Suppressor macrophage (primary cell): ENCODE measurements at regions not wholly inside any gene's neighbourhood (a gene's known extent, or its start where the extent isn't known, plus 50 kb on each side); places are given as distances from the start of the nearest gene placed in this dataset.
"Not testable (repeated sequence)": the region's sequence is repeated elsewhere in the genome, so short reads cannot be mapped to it uniquely, and the experiment has no call there.

Source experiments
- DNase-seq, 4 experiments: peaks; one replicate each; pipeline ENCODE4 v3.0.0-alpha.2; 2020 to 2022

- no peak for DNase-seq
Measured at GRCh38 chr3:3902161-3902560, 102.9 kb downstream of the LRRN1 start.

GRCh38 chr3:3906171-3906570 is 106.9 kb downstream of the LRRN1 start:
- DNase-seq = no peak

GRCh38 chr3:3907023-3907422 is 107.8 kb downstream of the LRRN1 start:
- DNase-seq = no peak

GRCh38 chr3:3918763-3919162 is 119.5 kb downstream of the LRRN1 start:
- no peak for DNase-seq

GRCh38 chr3:3919316-3919715 is 120.1 kb downstream of the LRRN1 start:
- no peak for DNase-seq

- DNase-seq = no peak
Measured at GRCh38 chr3:3923619-3924018, 124.4 kb downstream of the LRRN1 start.

- DNase-seq = no peak
Measured at GRCh38 chr3:3927198-3927597, 128.0 kb downstream of the LRRN1 start.

- DNase-seq = no peak
Measured at GRCh38 chr3:3927965-3928364, 128.7 kb downstream of the LRRN1 start.

- not testable (repeated sequence) for DNase-seq
Measured at GRCh38 chr3:3941380-3941779, 142.1 kb downstream of the LRRN1 start.

- DNase-seq = no peak
Measured at GRCh38 chr3:3951071-3951470, 151.8 kb downstream of the LRRN1 start.

- no peak for DNase-seq
Measured at GRCh38 chr3:3951501-3951900, 152.3 kb downstream of the LRRN1 start.

- DNase-seq = not testable (repeated sequence)
Measured at GRCh38 chr3:3962867-3963266, 163.6 kb downstream of the LRRN1 start.

- no peak for DNase-seq
Measured at GRCh38 chr3:3984053-3984452, 184.8 kb downstream of the LRRN1 start.

GRCh38 chr3:3991598-3991997 is 192.4 kb downstream of the LRRN1 start:
- no peak for DNase-seq

- no peak for DNase-seq
Measured at GRCh38 chr3:3992312-3992874, 193.2 kb downstream of the LRRN1 start.

- peak; percentile 57 to 73 (median 64) for DNase-seq
Measured at GRCh38 chr3:3998140-3998922, 199.1 kb downstream of the LRRN1 start.

GRCh38 chr3:3999340-3999739 is 200.1 kb downstream of the LRRN1 start:
- DNase-seq = not testable (repeated sequence)

GRCh38 chr3:4001976-4002375 is 202.7 kb downstream of the LRRN1 start:
- DNase-seq = no peak

GRCh38 chr3:4006288-4006687 is 207.1 kb downstream of the LRRN1 start:
- no peak for DNase-seq

- DNase-seq = no peak
Measured at GRCh38 chr3:4008205-4008604, 209.0 kb downstream of the LRRN1 start.

GRCh38 chr3:4011166-4011565 is 211.9 kb downstream of the LRRN1 start:
- peak in 1 of 4 experiments; percentile 2 for DNase-seq

GRCh38 chr3:4015426-4015825 is 216.2 kb downstream of the LRRN1 start:
- no peak for DNase-seq

- DNase-seq = no peak
Measured at GRCh38 chr3:4019501-4019900, 220.3 kb downstream of the LRRN1 start.

GRCh38 chr3:4021162-4021561 is 221.9 kb downstream of the LRRN1 start:
- peak in 3 of 4 experiments; percentile 5 to 16 (median 11) for DNase-seq
